Activated naive CD4-positive, alpha-beta T cell treated with anti-CD3 and anti-CD28 coated beads, Interleukin-2, amount 50 U/mL, for 72 hours (primary cell): ENCODE measurements at regions not wholly inside any gene's neighbourhood (a gene's known extent, or its start where the extent isn't known, plus 50 kb on each side); places are given as distances from the start of the nearest gene placed in this dataset.

Experiments used
- ATAC-seq, 2 donors: fragments of 150-1000 bp; cut with Tn5 transposase; 2 replicates each; pipeline ENCODE4 v1.10.0; 2021; ENCODE audit warnings: mild to moderate bottlenecking in 2 of 2, moderate library complexity in 2 of 2
- DNase-seq, 2 donors: peaks; one replicate each; pipeline ENCODE4 v3.0.0; 2021 to 2022; ENCODE audit warnings: low spot score in 2 of 2
- H3K27ac Mint-ChIP-seq, 2 donors: one replicate each; pipeline ENCODE4 v1.8.0; 2022; ENCODE audit warnings: mild to moderate bottlenecking in 2 of 2, mixed read lengths in 2 of 2
- H3K36me3 Mint-ChIP-seq, 2 donors: one replicate each; pipeline ENCODE4 v1.8.0; 2022; ENCODE audit warnings: mixed read lengths in 2 of 2
- H3K9me3 Mint-ChIP-seq, 2 donors: one replicate each; pipeline ENCODE4 v1.8.0; 2022; ENCODE audit warnings: mixed read lengths in 2 of 2

GRCh38 chr14:71371711-71372396 is 464.6 kb downstream of the PCNX1 start:
- H3K36me3 Mint-ChIP-seq: peaks cover 5 to 28% of the 10 kb centered on the region in 2 donors
- H3K9me3 Mint-ChIP-seq: peaks cover 4 to 13% of the 10 kb centered on the region in 2 donors
- no peak for DNase-seq
- peak; percentile 96 to 98 for ATAC-seq
- H3K27ac Mint-ChIP-seq: peak overlapping the region in 1 of 2 donors; percentile 68

- no peak for DNase-seq
- Mint-ChIP-seq H3K9me3 (peaks cover 4 to 13% of the 10 kb centered on the region in 2 donors), H3K36me3 (peaks cover 6 to 30% of the 10 kb centered on the region in 2 donors), H3K27ac (peak overlapping the region; percentile 33 to 68)
- ATAC-seq: no peak
Measured at GRCh38 chr14:71372411-71372838, 465.2 kb downstream of the PCNX1 start.

- ATAC-seq (no peak), DNase-seq (no peak)
- Mint-ChIP-seq H3K36me3 (peaks cover 16 to 42% of the 10 kb centered on the region in 2 donors), H3K27ac (peak overlapping the region; percentile 77 to 93), H3K9me3 (peaks cover 8 to 22% of the 10 kb centered on the region in 2 donors)
Measured at GRCh38 chr14:71373773-71374172, 466.5 kb downstream of the PCNX1 start.

GRCh38 chr14:71374989-71375388 is 467.7 kb downstream of the PCNX1 start:
- Mint-ChIP-seq H3K9me3 (peaks cover 8 to 25% of the 10 kb centered on the region in 2 donors), H3K36me3 (peaks cover 16 to 51% of the 10 kb centered on the region in 2 donors), H3K27ac (no peak overlapping the region)
- no peak for ATAC-seq
- no peak for DNase-seq

GRCh38 chr14:71377099-71377498 is 469.8 kb downstream of the PCNX1 start:
- Mint-ChIP-seq H3K27ac (no peak overlapping the region), H3K9me3 (peaks cover 8 to 22% of the 10 kb centered on the region in 2 donors), H3K36me3 (peaks cover 16 to 45% of the 10 kb centered on the region in 2 donors)
- no peak for DNase-seq
- ATAC-seq: no peak

- ATAC-seq (no peak), DNase-seq (no peak)
- H3K9me3 Mint-ChIP-seq: peaks cover 4 to 27% of the 10 kb centered on the region in 2 donors
- H3K36me3 Mint-ChIP-seq: peaks cover 11 to 51% of the 10 kb centered on the region in 2 donors
- no peak overlapping the region for H3K27ac Mint-ChIP-seq
Measured at GRCh38 chr14:71380271-71380670, 473.0 kb downstream of the PCNX1 start.

GRCh38 chr14:71381814-71382213 is 474.6 kb downstream of the PCNX1 start:
- Mint-ChIP-seq H3K9me3 (peaks cover 4 to 24% of the 10 kb centered on the region in 2 donors), H3K27ac (no peak overlapping the region), H3K36me3 (peaks cover 11 to 49% of the 10 kb centered on the region in 2 donors)
- no peak for DNase-seq
- ATAC-seq: no peak

- ATAC-seq (no peak), DNase-seq (no peak)
- Mint-ChIP-seq H3K36me3 (peaks cover 11 to 48% of the 10 kb centered on the region in 2 donors), H3K9me3 (peaks cover 4 to 24% of the 10 kb centered on the region in 2 donors), H3K27ac (no peak overlapping the region)
Measured at GRCh38 chr14:71382315-71382714, 475.1 kb downstream of the PCNX1 start.

- Mint-ChIP-seq H3K9me3 (peaks cover 0 to 16% of the 10 kb centered on the region in 2 donors), H3K27ac (no peak overlapping the region), H3K36me3 (peaks cover 0 to 37% of the 10 kb centered on the region in 2 donors)
- DNase-seq (no peak), ATAC-seq (no peak)
Measured at GRCh38 chr14:71383510-71383909, 476.3 kb downstream of the PCNX1 start.

GRCh38 chr14:71384007-71384845 is 477.0 kb downstream of the PCNX1 start:
- Mint-ChIP-seq H3K27ac (peak overlapping the region in 1 of 2 donors; percentile 26), H3K9me3 (peaks cover 0 to 11% of the 10 kb centered on the region in 2 donors), H3K36me3 (peaks cover 0 to 31% of the 10 kb centered on the region in 2 donors)
- ATAC-seq: no peak
- no peak for DNase-seq

GRCh38 chr14:71387753-71388152 is 480.5 kb downstream of the PCNX1 start:
- ATAC-seq (peak in 1 of 2 donors; percentile 87), DNase-seq (no peak)
- no peak overlapping the region for H3K27ac Mint-ChIP-seq
- H3K36me3 Mint-ChIP-seq: peaks cover 0 to 26% of the 10 kb centered on the region in 2 donors
- peaks cover 0 to 11% of the 10 kb centered on the region in 2 donors for H3K9me3 Mint-ChIP-seq

GRCh38 chr14:71388336-71388735 is 481.1 kb downstream of the PCNX1 start:
- peaks cover 0 to 11% of the 10 kb centered on the region in 2 donors for H3K9me3 Mint-ChIP-seq
- peaks cover 0 to 26% of the 10 kb centered on the region in 2 donors for H3K36me3 Mint-ChIP-seq
- DNase-seq (no peak), ATAC-seq (no peak)
- H3K27ac Mint-ChIP-seq: no peak overlapping the region

GRCh38 chr14:71388862-71389261 is 481.6 kb downstream of the PCNX1 start:
- Mint-ChIP-seq H3K27ac (no peak overlapping the region), H3K36me3 (peaks cover 0 to 25% of the 10 kb centered on the region in 2 donors), H3K9me3 (peaks cover 0 to 9% of the 10 kb centered on the region in 2 donors)
- ATAC-seq (no peak), DNase-seq (no peak)

GRCh38 chr14:71394386-71394785 is 487.1 kb downstream of the PCNX1 start:
- Mint-ChIP-seq H3K9me3 (no peaks in the 10 kb centered on the region), H3K27ac (no peak overlapping the region), H3K36me3 (no peaks in the 10 kb centered on the region)
- no peak for ATAC-seq
- DNase-seq: no peak

GRCh38 chr14:71395151-71395604 is 487.9 kb downstream of the PCNX1 start:
- ATAC-seq (peak; percentile 31 to 60), DNase-seq (no peak)
- Mint-ChIP-seq H3K36me3 (no peaks in the 10 kb centered on the region), H3K27ac (no peak overlapping the region), H3K9me3 (no peaks in the 10 kb centered on the region)

GRCh38 chr14:71395636-71396035 is 488.4 kb downstream of the PCNX1 start:
- H3K9me3 Mint-ChIP-seq: no peaks in the 10 kb centered on the region
- ATAC-seq (no peak), DNase-seq (no peak)
- H3K36me3 Mint-ChIP-seq: no peaks in the 10 kb centered on the region
- no peak overlapping the region for H3K27ac Mint-ChIP-seq

GRCh38 chr14:71396050-71396677 is 488.9 kb downstream of the PCNX1 start:
- Mint-ChIP-seq H3K36me3 (no peaks in the 10 kb centered on the region), H3K27ac (no peak overlapping the region), H3K9me3 (no peaks in the 10 kb centered on the region)
- ATAC-seq (no peak), DNase-seq (no peak)
